Bone marrow (tissue), 2 donors: ENCODE measurements at regions not wholly inside any gene's neighbourhood (a gene's known extent, or its start where the extent isn't known, plus 50 kb on each side); places are given as distances from the start of the nearest gene placed in this dataset.

Source experiments
- DNase-seq, 2 donors: peaks; one replicate each; lab custom pipeline; 2025; lab: John Stamatoyannopoulos, UW

- no peak for DNase-seq
Observed at GRCh38 chr7:130930681-130931080, 196.7 kb upstream of the KLF14 start.

- no peak for DNase-seq
Observed at GRCh38 chr7:130931423-130931822, 197.4 kb upstream of the KLF14 start.

DNA sequence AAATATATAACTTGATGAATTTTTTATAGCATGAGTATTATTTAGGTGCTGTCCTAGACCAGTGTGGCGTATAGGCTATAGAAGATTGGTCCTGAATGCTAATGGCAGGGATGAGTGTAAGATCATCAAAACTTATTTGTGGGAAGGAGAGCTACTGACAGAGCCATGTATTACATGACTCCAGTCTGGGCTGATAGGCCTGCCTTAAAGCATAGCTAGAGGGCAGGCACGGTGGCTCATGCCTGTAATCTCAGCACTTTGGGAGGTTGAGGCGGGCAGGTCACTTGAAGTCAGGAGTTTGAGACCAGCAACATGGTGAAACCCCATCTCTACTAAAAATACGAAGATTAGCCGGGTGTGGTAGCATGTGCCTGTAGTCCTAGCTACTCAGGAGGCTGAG is 198.1 kb upstream of the KLF14 start:
- DNase-seq: no peak

DNA sequence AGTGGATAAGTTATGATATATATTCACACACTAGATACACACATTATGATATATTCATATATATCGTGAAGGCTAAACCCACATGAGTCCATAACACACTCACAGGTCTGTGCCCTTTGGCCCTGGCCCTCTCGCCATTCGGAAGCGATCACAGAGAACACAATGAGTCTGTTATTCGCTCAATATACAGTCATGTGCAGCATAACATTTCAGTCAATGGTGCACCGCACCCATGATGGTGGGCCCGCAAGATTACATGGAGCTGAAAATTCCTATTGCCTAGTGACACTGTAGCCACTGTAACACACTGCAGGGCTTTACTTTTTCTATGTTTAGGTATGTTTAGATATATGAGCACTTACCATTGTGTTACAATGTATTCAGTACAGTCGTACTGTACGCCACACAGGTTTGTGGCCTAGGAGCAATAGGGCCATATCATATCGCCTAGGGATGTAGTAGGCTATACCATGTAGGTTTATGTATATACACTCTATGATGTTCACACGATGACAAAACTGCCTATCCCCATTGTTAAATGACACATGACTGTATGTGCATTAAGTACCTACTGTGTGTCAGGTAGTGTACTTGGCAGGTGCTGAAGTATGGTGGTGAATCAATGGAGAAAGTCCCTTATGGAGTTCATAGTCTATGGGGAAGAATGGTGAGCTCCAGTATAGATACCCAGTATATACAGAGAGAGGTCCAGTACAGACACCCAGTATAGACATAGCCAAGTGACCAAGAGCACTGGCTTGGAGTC is 198.8 kb upstream of the KLF14 start:
- DNase-seq: no peak

GRCh38 chr7:130933919-130934318 is 199.9 kb upstream of the KLF14 start:
- DNase-seq: no peak

DNA sequence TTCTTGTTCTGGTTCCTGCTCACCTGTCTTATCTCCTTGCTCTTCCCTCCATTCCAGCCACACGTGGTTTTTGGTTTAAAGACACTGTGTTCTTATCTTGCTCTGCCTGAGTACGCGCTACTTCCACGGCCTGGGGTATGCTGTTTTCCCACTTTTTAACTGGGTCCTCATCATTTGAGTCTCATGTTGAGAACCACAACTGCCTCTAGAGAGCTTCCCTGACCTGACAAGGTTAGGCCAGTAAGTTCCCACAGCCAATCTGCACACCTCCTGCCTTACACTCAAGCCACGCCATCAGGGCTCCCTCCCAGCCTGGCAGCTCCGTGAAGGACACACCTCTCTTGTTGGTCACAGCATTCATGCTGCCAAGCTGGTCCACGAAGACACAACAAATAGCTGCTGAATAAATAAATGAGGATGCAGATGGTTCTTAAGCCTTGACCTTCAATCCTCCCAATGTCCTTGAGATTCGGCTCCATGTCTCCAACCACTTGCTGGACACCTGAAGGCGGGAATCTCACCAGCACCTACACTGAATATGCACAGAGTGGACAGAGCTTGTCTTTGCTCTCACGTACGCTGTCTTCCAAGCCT is 201.7 kb upstream of the KLF14 start:
- no peak for DNase-seq

GRCh38 chr7:130936202-130936931 is 202.4 kb upstream of the KLF14 start:
- DNase-seq: no peak

GRCh38 chr7:130937016-130937415 is 203.0 kb upstream of the KLF14 start:
- DNase-seq: no peak

DNA sequence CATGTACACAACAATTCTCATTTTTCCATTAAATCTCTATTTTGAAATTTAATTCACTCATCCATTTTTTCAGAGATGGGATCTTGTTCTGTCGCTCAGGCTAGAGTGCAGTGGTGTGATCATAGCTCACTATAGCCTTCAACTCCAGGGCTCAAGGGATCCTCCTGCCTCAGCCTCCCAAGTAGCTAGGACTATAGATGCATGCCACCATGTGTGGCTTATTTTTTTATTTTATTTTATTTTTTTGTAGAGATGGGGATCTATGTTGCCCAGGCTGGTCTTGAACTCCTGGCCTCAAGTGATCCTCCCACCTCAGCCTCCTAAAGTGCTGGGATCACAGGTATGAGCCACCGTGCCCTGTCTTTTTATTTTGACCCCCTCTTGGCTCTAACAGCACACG is 203.8 kb upstream of the KLF14 start:
- no peak for DNase-seq

DNA sequence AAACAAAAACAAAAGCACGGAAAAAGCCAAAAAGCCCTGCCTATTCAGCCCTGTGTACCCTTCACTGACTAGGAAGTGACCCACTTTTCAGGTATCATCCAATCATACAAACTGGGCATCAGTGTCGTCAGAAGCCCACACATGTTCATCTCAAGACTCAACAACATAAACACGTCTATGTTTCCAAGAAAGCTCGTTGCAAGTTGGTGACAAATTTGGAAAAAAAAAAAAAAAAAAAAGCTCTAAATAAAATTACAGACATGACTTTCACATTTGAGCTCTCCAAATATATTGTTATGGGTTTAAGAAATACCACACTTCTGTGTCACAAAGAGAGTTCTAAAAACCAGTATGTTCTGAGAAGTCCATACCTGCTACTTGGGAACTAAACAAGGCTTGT is 204.7 kb upstream of the KLF14 start:
- no peak for DNase-seq

DNA sequence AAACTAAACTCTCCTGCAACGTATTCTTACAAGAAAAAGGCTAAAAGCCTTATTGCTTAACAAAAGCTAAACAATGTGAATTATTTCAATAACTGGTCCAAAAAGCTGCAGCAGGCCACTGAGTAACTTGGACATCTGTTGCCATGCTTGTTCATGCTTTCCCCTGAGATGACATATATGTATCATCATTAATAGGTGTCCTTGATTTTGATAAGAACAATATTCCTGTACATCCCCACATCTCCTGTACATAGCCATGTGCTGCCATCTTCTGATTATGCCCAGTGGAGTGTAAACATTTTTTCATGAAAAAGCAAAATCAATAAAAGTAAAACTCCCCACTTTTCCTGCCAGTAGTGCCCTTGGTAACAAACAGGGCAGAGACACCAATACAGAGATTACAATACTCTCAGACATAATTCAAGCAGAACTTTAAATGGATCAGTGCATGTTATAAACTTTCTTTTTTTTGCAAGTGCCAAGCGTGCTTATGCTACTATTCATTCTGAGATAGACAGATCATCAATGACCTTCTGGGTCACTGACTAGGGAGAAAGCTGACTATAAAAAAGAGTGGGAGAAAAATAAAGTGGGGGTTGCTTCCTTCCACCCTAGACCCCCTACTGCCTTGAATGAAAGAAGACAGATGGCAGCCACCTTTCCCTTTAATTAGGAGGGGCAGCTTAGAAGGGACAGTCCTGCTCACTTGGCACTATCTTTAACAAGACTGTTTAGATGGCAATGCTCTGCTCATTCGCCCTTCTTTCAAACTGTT is 205.5 kb upstream of the KLF14 start:
- DNase-seq: no peak

DNA sequence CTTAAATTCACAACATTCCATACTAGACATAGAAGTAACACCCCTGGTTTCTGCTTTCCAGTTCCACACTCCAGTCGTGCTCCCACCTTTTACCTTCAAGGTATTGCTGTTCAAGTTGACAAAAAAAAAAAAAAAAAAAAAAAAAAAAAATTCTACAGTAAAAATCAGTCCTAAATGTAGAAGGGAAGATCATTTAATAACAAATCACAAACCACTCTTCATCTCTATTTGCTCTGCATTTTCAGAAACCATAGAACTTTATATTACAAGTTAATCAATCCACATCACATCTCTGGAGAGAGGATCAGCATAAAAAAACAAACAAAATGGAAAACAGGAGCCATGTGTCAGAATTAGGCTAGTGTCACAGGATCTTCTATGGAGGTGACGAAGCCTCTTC is 206.3 kb upstream of the KLF14 start:
- DNase-seq: no peak

DNA sequence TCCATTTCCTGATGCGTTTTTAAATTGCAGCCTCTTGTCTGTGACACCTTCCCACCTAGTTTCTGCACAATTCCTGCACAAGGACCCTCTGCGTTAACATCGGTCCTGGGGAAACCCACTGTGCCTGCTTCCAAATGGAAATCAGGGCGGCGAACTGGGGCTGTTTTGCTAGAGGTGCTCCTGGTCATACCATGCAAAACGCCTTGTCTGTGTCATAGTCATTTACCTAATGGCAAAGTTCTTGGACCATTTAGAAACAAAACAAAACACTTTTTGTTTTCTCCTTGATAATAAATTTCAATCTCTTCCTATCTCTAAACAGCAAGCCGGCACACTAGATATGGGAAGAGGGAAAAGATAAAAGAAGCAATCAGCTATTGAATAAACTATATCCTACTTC is 206.9 kb upstream of the KLF14 start:
- DNase-seq: no peak

DNA sequence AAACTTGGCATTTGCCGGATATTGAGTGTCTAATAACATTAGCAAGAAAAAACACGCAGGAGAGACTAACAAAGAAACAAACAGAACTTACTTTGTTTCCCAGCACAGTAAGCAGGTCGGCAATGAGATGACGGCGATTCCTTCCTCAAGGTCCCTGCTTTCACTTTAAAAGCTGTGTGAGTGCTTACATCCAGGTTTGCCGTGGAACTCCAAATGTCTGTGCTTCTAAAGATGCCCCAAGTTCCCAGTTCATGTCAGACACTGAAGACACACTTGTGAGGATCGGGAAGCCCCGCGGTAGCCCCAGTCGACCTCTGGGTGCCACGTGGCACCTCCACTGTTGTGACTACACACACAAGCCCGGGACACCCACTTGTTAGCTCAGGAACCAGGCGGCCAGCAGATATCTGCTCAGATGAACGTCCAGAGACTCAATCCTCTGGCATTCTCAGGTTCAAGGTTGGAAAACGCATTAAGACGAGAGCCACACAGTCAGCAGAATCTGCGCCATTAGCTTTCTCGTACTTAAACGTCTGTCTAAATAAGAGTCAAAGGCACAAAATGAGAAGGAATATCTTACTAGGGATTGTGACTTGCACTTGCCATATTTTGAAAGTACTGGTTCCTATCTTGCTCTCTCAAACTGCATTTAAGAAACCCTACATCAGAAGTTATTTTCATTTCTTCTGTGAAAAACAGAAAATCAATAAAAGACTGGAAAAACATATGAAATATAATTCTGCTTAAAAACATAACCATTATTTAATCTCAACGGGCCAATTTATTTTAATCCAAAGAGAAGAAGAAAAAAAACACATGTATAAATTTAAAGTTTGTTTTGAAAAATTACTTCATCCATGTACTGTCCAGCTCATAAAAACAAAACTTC is 207.6 kb upstream of the KLF14 start:
- DNase-seq: no peak

DNA sequence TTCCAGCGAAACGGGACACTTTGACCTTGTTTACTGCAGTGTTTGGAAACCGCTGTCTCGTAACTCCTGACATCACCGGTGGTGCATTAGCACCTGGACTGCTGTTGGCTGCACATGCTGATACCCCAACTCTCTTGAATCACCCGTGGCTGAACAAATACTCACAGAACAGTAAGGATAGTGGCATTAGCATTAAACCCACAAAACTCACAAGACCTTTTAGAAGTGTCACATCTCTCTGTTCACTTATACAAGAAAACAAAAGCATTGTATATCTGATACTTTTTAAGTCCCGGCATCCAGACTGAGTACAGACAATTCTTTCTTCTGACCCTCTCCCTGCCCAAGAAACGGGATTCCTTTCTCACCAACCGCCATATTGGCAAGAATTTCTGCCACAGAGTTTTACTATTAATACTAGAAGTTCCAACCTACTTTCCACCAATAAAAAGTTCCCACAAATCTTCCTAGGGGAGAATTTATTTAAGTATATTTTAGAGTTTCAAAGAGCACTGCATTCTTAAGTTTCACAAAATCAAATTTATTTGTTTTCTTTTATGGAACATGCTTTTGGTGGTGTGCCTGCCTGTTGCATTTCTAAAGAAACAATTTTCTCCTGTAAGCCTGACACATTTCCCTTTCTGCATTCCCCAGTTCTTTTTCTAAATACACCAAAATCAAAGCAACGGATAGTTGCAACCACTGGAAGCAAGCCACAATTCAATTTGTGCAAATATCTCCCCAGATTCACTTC is 208.4 kb upstream of the KLF14 start:
- DNase-seq: no peak

- DNase-seq: peak in 1 of 2 donors; percentile 70
Observed at GRCh38 chr7:130943336-130943901, 209.4 kb upstream of the KLF14 start.

DNA sequence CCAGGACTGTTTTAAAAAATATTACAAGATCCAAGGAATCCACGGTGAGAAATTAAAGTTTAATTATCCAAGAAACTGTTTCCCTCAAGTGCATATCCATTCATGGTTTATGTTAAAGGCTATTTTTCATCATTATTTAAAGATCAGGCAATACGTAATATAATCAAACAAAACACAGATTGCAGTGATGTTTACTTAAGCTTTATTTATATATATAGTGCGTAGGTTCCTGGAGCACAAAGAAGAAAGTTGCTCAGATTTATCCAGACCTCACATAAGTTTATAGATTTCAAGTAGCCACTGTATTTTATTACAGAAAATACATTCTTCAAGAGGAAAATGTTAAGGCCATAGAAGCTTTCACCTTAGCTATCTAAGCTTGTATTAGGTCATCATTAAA is 210.0 kb upstream of the KLF14 start:
- no peak for DNase-seq

GRCh38 chr7:130944997-130945396 is 211.0 kb upstream of the KLF14 start:
- DNase-seq: no peak

DNA sequence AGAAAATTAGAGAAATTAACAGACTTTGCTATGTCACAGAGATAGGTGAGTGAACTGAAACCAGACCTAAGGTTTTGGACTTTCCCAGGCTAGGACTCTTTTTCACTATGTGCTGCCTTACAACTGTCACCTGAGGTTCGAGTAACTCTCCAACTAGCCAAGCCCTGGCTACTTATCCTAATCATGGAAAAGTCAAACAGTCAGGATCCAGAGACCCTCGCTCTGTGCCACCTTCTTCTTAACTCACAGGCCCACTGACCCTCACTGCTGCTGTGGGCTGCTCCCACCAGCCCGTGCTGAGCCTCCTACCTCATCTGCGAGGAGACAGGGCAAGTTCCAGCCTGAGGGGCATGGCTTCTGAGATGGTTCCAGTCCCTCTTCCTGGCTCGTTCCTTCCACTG is 211.4 kb upstream of the KLF14 start:
- no peak for DNase-seq

- DNase-seq: no peak
Observed at GRCh38 chr7:130946114-130946513, 212.1 kb upstream of the KLF14 start.
